VCaP (cell line): ENCODE measurements at regions not wholly inside any gene's neighbourhood (a gene's known extent, or its start where the extent isn't known, plus 50 kb on each side); places are given as distances from the start of the nearest gene placed in this dataset.

Source experiments
- H3K27ac ChIP-seq: fragments of 450-650 bp; 2 replicates; pipeline ENCODE4 v1.5.1; 2017
- TF ChIP-seq, protein P1 (sequence below): fragments of 450-650 bp; conservative IDR thresholded peaks from 2 replicates; pipeline ENCODE4 v1.5.1; 2017; ENCODE audit warnings: mild to moderate bottlenecking, moderate library complexity

DNA sequence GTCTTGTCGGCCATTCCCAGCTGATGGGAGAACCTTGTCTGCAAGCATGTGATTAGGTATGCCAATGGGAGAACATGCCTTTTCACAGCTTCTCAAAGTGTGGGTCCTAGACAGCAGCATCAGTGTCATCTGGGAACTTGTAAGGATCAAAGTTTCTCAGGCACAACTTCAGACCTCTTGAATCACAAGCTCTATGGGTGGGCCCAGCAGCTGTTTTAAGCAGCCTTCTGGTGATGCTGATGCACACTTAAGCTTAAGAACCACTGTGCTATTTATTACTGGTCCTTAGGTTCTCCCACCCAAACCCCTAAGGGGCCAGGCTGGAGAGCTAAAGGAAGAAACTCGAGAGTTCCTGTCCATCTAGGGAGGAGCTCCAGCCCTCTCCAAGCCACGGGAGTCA lies 453.9 kb upstream of the PROK2 start:
- no peak overlapping the region for H3K27ac ChIP-seq
- TF ChIP-seq, protein P1, sequence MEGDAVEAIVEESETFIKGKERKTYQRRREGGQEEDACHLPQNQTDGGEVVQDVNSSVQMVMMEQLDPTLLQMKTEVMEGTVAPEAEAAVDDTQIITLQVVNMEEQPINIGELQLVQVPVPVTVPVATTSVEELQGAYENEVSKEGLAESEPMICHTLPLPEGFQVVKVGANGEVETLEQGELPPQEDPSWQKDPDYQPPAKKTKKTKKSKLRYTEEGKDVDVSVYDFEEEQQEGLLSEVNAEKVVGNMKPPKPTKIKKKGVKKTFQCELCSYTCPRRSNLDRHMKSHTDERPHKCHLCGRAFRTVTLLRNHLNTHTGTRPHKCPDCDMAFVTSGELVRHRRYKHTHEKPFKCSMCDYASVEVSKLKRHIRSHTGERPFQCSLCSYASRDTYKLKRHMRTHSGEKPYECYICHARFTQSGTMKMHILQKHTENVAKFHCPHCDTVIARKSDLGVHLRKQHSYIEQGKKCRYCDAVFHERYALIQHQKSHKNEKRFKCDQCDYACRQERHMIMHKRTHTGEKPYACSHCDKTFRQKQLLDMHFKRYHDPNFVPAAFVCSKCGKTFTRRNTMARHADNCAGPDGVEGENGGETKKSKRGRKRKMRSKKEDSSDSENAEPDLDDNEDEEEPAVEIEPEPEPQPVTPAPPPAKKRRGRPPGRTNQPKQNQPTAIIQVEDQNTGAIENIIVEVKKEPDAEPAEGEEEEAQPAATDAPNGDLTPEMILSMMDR = no peak

DNA sequence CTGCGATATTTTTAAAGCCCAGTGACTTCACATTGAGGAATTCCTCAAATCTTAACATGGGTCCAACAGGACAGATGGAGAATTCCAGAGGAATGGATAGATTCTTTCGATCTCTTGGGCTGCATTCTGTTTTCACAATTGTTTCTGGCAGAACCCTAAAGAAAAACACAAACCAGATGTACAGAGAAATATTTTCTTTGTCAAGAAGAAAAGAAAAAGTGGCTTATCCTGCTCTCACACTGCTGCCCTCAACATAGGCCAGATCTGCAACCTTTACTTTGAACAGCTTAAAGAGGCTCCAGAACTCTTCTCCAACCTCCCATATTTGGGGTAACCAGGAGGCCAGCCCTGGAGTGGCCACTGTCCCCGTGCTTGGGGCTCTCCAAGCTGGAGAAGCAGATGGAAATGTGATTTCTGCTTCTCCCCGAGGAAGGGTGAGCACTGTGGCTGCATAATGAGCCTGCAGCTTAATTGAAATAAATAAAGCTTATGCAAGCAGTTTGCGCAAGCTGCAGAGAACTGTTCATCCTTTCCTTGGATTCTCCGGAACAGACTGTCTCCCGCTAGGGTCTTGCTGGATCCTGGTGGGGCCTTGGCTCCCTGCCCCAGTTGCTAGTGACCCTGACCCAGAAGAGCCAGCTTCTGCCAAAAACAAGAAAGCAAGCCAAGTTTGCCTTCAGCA lies 453.2 kb upstream of the PROK2 start:
- TF ChIP-seq, protein P1 = no peak
- no peak overlapping the region for H3K27ac ChIP-seq

DNA sequence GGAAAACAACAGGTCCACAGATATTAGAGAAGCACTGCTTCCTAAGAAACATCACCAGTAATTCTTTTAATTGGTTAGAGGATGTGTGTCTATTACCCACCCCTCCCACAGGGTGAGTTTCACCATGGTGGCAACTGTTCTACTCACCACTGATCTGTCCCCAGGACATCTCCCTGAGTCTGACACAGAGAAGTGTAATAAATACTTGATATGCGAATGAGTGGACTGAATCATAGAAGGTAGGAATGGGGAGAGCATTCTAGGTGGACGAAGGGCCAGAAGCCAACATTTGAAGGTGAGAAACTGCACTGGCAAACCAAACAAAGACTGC lies 452.7 kb upstream of the PROK2 start:
- TF ChIP-seq, protein P1 = no peak
- no peak overlapping the region for H3K27ac ChIP-seq

DNA sequence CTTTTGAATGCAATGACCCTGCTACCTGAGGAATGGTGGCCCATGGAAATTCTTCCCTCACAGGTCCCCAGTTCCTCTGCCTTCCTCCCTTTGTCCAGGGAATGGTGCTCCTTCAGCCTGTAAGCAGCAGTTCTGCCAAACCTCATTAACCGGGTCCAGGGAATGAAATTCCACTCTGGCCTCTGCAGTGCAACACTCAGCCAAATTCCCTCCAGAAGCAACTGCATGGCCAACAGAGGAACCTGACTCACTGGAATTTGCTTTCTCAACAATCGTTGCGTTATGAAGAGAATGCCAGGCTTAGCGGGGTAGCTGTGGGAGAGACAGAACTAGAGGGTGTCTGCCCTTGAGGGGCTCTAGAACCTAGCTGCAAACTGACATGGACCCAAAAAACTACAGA lies 449.4 kb upstream of the PROK2 start:
- TF ChIP-seq, protein P1 = no peak
- H3K27ac ChIP-seq = no peak overlapping the region

DNA sequence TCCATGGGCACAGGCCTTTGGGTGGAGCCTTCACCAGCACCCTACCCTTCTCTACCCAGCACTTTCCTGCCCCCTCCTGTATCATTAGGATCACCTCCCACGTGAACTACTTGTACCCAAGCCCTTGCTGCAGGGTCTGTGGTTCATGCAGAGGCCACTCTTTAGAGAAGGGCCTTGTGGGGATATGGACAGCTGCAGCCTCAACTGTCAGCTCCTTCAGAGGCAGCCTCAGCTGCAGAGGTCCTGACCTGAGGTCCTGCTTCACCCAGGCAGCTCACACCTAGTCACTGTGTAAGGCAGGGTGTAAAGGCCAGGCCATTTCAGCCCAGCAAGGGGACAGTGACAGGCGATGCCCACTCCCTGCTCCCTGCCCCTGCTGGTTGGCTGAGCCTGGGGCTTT lies 448.6 kb upstream of the PROK2 start:
- TF ChIP-seq, protein P1 = no peak
- no peak overlapping the region for H3K27ac ChIP-seq

DNA sequence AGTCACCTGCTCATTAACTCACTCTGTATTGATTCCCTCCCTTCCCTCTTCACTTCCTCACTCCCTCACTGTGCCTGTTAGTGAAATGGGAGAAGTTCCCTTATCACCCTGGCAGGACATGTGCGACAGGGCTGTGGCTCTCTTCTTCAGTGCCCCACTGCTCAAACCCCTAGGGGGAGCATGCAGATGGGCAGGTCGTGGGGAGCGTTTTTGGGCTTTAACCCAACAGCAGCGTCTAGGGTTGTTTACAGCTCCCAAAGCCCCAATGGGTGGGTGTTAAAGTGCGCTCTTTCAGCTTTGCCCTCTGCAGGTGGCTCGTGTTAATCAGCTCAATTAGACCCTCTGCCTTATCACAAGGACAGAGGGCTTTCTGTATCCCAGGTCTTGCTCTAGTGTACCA lies 447.8 kb upstream of the PROK2 start:
- TF ChIP-seq, protein P1 = no peak
- H3K27ac ChIP-seq = no peak overlapping the region

DNA sequence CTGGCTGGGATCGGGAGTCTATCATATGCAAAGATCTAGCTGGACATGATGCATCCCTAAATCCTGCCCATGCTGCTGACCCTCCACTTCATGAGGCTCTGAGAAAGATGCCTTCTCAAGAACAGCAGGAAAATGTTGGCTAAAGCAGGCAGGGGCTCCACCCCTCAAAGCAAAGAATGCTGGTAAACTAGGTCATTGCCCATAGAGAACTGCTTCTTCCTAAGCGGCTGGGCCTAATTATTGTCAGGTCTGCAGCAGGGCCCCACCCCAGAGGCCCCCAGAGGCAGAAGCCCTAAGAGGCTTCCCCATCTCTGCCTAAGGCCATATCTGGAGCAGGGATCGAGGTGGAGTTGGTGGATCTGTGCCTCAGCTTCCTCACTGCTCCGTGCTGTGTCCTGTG lies 447.4 kb upstream of the PROK2 start:
- TF ChIP-seq, protein P1 = no peak
- no peak overlapping the region for H3K27ac ChIP-seq
